ENCODE measurements at regions not wholly inside any gene's neighbourhood (a gene's known extent, or its start where the extent isn't known, plus 50 kb on each side); places are given as distances from the start of the nearest gene placed in this dataset.

DNA sequence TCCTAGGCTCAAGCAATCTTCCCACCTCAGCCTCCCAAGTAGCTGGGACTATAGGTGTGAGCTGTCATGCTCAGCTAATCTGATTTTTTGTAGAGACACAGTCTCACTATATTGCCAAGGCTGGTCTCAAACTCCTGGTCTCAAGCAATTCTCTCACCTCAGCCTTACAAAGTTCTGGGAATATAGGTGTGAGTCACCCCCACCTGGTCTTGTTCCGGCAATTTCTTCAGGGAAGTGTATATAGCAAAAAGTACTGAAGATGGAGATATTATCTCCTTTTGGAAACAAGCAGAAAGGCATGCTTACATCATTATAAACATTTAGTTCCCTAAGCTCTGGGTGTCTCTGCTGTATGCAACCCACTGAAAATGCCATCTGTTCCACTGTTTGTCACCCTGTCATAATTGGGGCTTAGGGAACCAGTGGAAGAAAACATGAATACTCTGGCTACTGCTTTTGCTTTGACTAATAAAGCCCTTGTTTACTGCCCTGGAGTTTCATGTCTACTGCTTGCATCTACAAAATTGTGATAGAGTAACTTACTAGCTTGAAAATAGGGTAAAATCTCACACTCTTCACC lies 940.2 kb downstream of the GALC start:
- Histone ChIP-seq H3K27ac (ENCODE audit: low read depth, low read length) (no peak overlapping the region), H3K9me3 (ENCODE audit: control insufficient read depth, insufficient read depth, low read length) (no peaks in the 10 kb centered on the region), H3K4me1 (ENCODE audit: control insufficient read depth, low read length) (no peaks in the 10 kb centered on the region), H3K79me2 (ENCODE audit: control insufficient read depth, low read length) (no peaks in the 10 kb centered on the region), H3K27me3 (ENCODE audit: control insufficient read depth, low read length) (no peaks in the 10 kb centered on the region), H3K9me2 (replicated peaks; ENCODE audit: control insufficient read depth, low read length) (no peaks in the 10 kb centered on the region), H3K4me3 (ENCODE audit: low read length) (no peak overlapping the region), H3K36me3 (ENCODE audit: control insufficient read depth, low read length) (no peaks in the 10 kb centered on the region), H4K20me1 (ENCODE audit: control insufficient read depth, insufficient read depth, low read depth, low read length) (no peaks in the 10 kb centered on the region), H3K4me2 (ENCODE audit: low read length) (no peak overlapping the region), H3F3A (ENCODE audit: control insufficient read depth, insufficient read depth) (no peaks in the 10 kb centered on the region)
- no peak for TF ChIP-seq CTCF (IDR thresholded peaks at IDR 0.05; ENCODE audit: low read depth, low read length, poor library complexity, severe bottlenecking)
- TF ChIP-seq EZH2phosphoT487 (IDR thresholded peaks at IDR 0.05; ENCODE audit: borderline replicate concordance, low read length) = no peak

DNA sequence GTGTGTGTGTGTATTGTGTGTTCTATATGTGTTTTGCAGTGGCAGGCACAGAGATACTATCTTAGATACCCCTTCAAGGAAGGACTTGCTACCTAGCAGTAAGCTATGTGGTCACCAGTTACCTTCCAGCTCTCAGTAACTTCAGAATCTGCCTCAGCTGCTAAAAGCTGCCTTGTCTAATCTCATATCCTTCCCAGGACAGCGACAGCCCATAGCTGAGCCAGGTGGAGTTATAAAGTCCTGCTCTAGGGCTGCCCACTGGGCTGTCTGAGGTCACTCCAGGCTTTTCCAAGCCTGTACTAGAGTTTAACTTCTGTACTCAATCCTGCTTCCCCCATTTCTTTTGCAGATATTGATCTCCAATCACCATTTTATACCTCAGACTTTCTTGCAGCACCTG lies 942.6 kb downstream of the GALC start:
- Histone ChIP-seq H3K9me2 (replicated peaks; ENCODE audit: control insufficient read depth, low read length) (no peaks in the 10 kb centered on the region), H3K4me3 (ENCODE audit: low read length) (no peak overlapping the region), H3K27ac (ENCODE audit: low read depth, low read length) (no peak overlapping the region), H3K4me2 (ENCODE audit: low read length) (no peak overlapping the region), H3K79me2 (ENCODE audit: control insufficient read depth, low read length) (no peaks in the 10 kb centered on the region), H3K4me1 (ENCODE audit: control insufficient read depth, low read length) (no peaks in the 10 kb centered on the region), H4K20me1 (ENCODE audit: control insufficient read depth, insufficient read depth, low read depth, low read length) (no peaks in the 10 kb centered on the region), H3K9me3 (ENCODE audit: control insufficient read depth, insufficient read depth, low read length) (no peaks in the 10 kb centered on the region), H3F3A (ENCODE audit: control insufficient read depth, insufficient read depth) (no peaks in the 10 kb centered on the region), H3K36me3 (ENCODE audit: control insufficient read depth, low read length) (no peaks in the 10 kb centered on the region), H3K27me3 (ENCODE audit: control insufficient read depth, low read length) (no peaks in the 10 kb centered on the region)
- TF ChIP-seq CTCF (IDR thresholded peaks at IDR 0.05; ENCODE audit: low read depth, low read length, poor library complexity, severe bottlenecking) = no peak
- TF ChIP-seq EZH2phosphoT487 (IDR thresholded peaks at IDR 0.05; ENCODE audit: borderline replicate concordance, low read length) = no peak

- no peaks in the 10 kb centered on the region for H3K79me2 ChIP-seq (ENCODE audit: control insufficient read depth, low read length)
- H3K27ac ChIP-seq (ENCODE audit: low read depth, low read length) = no peak overlapping the region
- no peaks in the 10 kb centered on the region for H3K9me3 ChIP-seq (ENCODE audit: control insufficient read depth, insufficient read depth, low read length)
- no peaks in the 10 kb centered on the region for H3K27me3 ChIP-seq (ENCODE audit: control insufficient read depth, low read length)
- no peaks in the 10 kb centered on the region for H3K4me1 ChIP-seq (ENCODE audit: control insufficient read depth, low read length)
- no peaks in the 10 kb centered on the region for H3K36me3 ChIP-seq (ENCODE audit: control insufficient read depth, low read length)
- H4K20me1 ChIP-seq (ENCODE audit: control insufficient read depth, insufficient read depth, low read depth, low read length) = no peaks in the 10 kb centered on the region
- no peaks in the 10 kb centered on the region for H3F3A ChIP-seq (ENCODE audit: control insufficient read depth, insufficient read depth)
- H3K9me2 ChIP-seq (replicated peaks; ENCODE audit: control insufficient read depth, low read length) = no peaks in the 10 kb centered on the region
- H3K4me2 ChIP-seq (ENCODE audit: low read length) = no peak overlapping the region
- no peak overlapping the region for H3K4me3 ChIP-seq (ENCODE audit: low read length)
- peak; percentile 56 for TF ChIP-seq CTCF (IDR thresholded peaks at IDR 0.05; ENCODE audit: low read depth, low read length, poor library complexity, severe bottlenecking)
- no peak for TF ChIP-seq EZH2phosphoT487 (IDR thresholded peaks at IDR 0.05; ENCODE audit: borderline replicate concordance, low read length)
Measured at GRCh38 chr14:87049950-87050349, 943.0 kb downstream of the GALC start.
